ENCODE measurements at regions not wholly inside any gene's neighbourhood (a gene's known extent, or its start where the extent isn't known, plus 50 kb on each side); places are given as distances from the start of the nearest gene placed in this dataset.

GRCh38 chr2:186189816-186190215 lies 296.2 kb upstream of the ZC3H15 start:
- TF ChIP-seq EP300 (IDR thresholded peaks at IDR 0.05) (no peak), CTCF (IDR thresholded peaks at IDR 0.05) (no peak), POLR2A (IDR thresholded peaks at IDR 0.05) (no peak)
